ENCODE measurements at regions not wholly inside any gene's neighbourhood (a gene's known extent, or its start where the extent isn't known, plus 50 kb on each side); places are given as distances from the start of the nearest gene placed in this dataset.

- TF ChIP-seq, protein P1, sequence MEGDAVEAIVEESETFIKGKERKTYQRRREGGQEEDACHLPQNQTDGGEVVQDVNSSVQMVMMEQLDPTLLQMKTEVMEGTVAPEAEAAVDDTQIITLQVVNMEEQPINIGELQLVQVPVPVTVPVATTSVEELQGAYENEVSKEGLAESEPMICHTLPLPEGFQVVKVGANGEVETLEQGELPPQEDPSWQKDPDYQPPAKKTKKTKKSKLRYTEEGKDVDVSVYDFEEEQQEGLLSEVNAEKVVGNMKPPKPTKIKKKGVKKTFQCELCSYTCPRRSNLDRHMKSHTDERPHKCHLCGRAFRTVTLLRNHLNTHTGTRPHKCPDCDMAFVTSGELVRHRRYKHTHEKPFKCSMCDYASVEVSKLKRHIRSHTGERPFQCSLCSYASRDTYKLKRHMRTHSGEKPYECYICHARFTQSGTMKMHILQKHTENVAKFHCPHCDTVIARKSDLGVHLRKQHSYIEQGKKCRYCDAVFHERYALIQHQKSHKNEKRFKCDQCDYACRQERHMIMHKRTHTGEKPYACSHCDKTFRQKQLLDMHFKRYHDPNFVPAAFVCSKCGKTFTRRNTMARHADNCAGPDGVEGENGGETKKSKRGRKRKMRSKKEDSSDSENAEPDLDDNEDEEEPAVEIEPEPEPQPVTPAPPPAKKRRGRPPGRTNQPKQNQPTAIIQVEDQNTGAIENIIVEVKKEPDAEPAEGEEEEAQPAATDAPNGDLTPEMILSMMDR (IDR thresholded peaks at IDR 0.05), result no peak
- no peak for TF ChIP-seq POLR2A (IDR thresholded peaks at IDR 0.05)
These were observed 213.6 kb downstream of the RPS24 start for GRCh38 chr10:78247266-78247665.

Data from testis (tissue), 2 donors.